Mesodermal cell (in vitro differentiated cells): ENCODE measurements at regions not wholly inside any gene's neighbourhood (a gene's known extent, or its start where the extent isn't known, plus 50 kb on each side); places are given as distances from the start of the nearest gene placed in this dataset.
"Not testable (repeated sequence)": the region's sequence is repeated elsewhere in the genome, so short reads cannot be mapped to it uniquely, and the experiment has no call there.

Experiments used
- H3K27ac ChIP-seq: 2 replicates; pipeline ENCODE4 v1.7.0; 2013; ENCODE audit warnings: mild to moderate bottlenecking, low read depth, low read length, moderate library complexity; ENCODE audit not compliant: severe bottlenecking
- H3K36me3 ChIP-seq: 2 replicates; pipeline ENCODE4 v1.7.1; 2013; ENCODE audit warnings: mild to moderate bottlenecking, low read length, moderate library complexity; ENCODE audit not compliant: control insufficient read depth, insufficient read depth
- H3K4me1 ChIP-seq: one replicate; pipeline ENCODE4 v1.7.1; 2013; ENCODE audit warnings: mild to moderate bottlenecking, low read length; ENCODE audit not compliant: insufficient read depth, control insufficient read depth, poor library complexity, severe bottlenecking
- H3K4me3 ChIP-seq: 2 replicates; pipeline ENCODE4 v1.7.0; 2013; ENCODE audit warnings: low read length, control low read depth, mild to moderate bottlenecking; ENCODE audit not compliant: insufficient read depth, poor library complexity, severe bottlenecking; ENCODE audit errors: extremely low read depth
- H3K9me3 ChIP-seq: 2 replicates; pipeline ENCODE4 v1.7.1; 2013; ENCODE audit warnings: mild to moderate bottlenecking, low read length, moderate library complexity; ENCODE audit not compliant: control insufficient read depth
- WGBS, 2 experiments: methylation state at CpG; one replicate each; pipeline ENCODE4 v1.1.5; 2013; ENCODE audit warnings: missing lambda C conversion rate in 2 of 2; ENCODE audit not compliant: insufficient coverage in 2 of 2; 5-methylcytosine and 5-hydroxymethylcytosine counted together

DNA sequence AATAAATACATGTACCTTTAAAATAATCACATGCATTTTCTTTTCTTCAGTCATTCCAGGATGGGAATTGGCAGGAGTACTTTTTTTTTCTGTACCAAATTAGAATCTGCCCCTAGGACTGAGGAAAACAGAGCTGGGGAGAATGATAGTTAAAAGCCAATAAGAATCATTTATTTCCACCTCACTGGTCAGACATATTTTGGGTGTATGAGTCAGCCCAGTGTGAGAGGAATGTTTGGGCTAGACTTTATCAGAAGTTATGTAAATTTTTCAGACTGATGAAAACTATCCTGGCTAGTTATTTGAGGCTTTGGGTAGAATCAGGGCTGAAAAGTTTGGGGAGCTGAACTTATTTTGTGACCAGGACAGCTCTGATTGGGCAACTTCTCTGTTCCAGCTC, 303.1 kb upstream of the NPSR1 start:
- H3K4me3 ChIP-seq, result no peak overlapping the region
- no peaks in the 10 kb centered on the region for H3K9me3 ChIP-seq
- peaks cover 14% of the 10 kb centered on the region for H3K4me1 ChIP-seq
- H3K27ac ChIP-seq, result no peak overlapping the region
- no peaks in the 10 kb centered on the region for H3K36me3 ChIP-seq

DNA sequence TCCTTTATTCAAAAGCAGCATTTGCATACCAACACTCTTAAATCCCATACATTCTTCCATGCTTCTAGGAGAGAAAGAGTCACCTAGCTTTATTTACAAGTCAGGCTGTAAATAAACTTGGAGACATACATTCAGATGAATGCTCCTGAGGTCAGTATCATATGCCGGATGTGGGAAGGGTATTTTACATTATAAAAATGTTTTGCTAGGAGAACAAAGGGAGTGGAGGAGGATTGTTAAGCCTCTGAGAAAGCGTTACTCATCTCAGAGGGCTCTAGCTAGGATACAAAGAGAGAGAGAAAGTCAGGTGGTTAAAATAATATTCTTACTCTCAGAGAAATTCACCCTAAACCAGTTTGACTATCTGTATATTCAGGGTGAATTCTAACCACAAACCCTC, 300.9 kb upstream of the NPSR1 start:
- no CpG with 5 or more reads among the region's 2 CpGs for whole genome bisulfite sequencing, 2 experiments
- peaks cover 14% of the 10 kb centered on the region for H3K4me1 ChIP-seq
- H3K9me3 ChIP-seq, result no peaks in the 10 kb centered on the region
- no peak overlapping the region for H3K27ac ChIP-seq
- no peak overlapping the region for H3K4me3 ChIP-seq
- H3K36me3 ChIP-seq, result no peaks in the 10 kb centered on the region

DNA sequence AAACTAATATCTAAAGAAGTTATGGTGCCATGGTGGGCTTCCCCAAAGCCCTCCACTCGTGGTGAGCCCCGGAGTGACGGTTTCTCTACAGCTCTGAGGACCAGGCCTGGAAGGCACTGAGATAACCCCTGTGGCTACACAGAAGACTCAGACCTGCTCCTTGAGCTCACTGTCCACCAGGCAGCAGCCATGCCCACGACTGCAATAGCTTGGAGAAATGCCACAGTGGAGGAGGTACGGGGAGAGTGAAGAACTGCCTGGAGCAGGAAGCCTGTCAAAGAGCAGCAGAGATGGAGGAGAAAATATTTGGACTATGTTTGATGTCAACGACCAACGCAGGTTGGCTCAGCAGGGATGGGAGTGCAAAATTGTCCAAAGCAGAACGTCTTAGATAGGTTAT, 300.1 kb upstream of the NPSR1 start:
- H3K36me3 ChIP-seq, result no peaks in the 10 kb centered on the region
- H3K9me3 ChIP-seq, result no peaks in the 10 kb centered on the region
- no peak overlapping the region for H3K27ac ChIP-seq
- WGBS, 2 experiments, result 93 to 94% methylated on average over 8 of the region's 8 CpGs
- peaks cover 14% of the 10 kb centered on the region for H3K4me1 ChIP-seq
- no peak overlapping the region for H3K4me3 ChIP-seq

DNA sequence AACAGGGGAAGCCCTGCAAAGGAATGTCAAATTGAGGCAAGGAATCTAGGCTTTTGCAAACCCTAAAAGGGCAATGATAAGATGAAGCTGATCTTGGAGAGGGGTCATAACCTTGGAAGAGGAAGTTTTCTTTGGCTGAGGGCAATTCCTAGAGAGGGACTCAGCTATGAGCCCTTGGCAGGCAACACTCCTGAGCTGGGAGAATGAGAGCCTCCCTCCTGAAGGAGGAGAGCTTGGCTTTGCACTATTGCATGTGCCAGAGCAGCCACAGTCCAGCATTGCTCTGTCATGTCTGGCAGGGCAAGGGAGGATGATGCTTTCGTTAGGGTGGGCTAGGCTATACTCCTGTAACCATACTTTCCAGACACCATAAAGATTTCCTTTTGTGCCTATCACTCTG, 299.4 kb upstream of the NPSR1 start:
- not testable (repeated sequence) for H3K4me3 ChIP-seq
- WGBS, 2 experiments, result no CpG with 5 or more reads among the region's 1 CpG

DNA sequence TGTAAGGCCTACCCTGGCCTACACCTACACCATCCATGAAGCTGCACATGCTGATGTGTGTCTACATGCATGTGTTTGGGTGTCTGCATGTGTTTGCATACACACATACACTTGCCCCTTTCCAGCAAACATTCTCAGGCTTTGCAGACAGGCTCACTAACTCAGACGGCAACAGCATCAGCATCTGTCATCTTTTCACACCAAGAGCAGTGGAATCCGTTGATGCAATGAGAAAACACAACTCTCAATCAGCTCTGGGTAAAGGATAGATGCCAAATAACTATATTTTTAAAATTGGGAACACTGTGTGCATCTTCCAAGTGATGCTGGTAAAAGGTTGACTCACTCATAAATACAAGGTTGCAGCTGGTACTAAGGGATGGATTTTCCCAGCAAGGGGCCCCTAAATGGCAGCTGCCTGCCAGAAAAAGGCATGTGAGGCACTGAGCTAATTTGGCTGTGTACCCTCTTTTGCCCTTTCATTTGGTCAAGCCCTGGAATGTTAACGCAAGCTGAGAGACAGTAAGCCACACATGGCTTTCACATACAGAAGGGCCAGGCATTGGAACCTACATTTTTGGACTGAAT, 296.3 kb upstream of the NPSR1 start:
- no peaks in the 10 kb centered on the region for H3K36me3 ChIP-seq
- H3K27ac ChIP-seq, result no peak overlapping the region
- H3K4me3 ChIP-seq, result no peak overlapping the region
- WGBS, 2 experiments, result 67 to 96% methylated on average over 1 to 3 of the region's 3 CpGs
- no peaks in the 10 kb centered on the region for H3K4me1 ChIP-seq
- no peaks in the 10 kb centered on the region for H3K9me3 ChIP-seq

More for the DNA sequence above, 299.4 kb upstream of the NPSR1 start:
- not testable (repeated sequence) for H3K27ac ChIP-seq, H3K36me3 ChIP-seq, H3K9me3 ChIP-seq
- peaks cover 14% of the 10 kb centered on the region for H3K4me1 ChIP-seq

DNA sequence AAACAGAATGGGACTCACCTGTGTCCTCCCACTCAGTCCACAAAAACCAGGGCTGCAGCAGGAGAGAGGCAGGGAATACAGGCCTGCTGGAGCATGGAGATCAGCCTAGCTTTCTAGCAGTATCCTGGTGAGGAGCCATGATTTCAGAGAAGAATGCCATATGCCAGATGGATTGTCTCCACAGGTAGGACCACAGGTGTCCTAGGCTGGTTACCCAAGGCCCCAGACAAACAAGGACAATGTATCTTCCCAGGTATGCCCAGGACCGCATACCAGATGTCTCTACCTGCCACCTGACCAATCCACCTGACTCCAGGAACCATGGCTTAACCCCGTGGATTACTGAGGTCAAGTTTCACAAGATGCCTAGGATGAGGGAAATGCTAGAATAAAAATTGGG, 295.4 kb upstream of the NPSR1 start:
- 100% methylated on average over 1 to 2 of the region's 2 CpGs for WGBS, 2 experiments
- H3K9me3 ChIP-seq, result no peaks in the 10 kb centered on the region
- H3K27ac ChIP-seq, result no peak overlapping the region
- no peaks in the 10 kb centered on the region for H3K36me3 ChIP-seq
- no peaks in the 10 kb centered on the region for H3K4me1 ChIP-seq
- H3K4me3 ChIP-seq, result no peak overlapping the region

DNA sequence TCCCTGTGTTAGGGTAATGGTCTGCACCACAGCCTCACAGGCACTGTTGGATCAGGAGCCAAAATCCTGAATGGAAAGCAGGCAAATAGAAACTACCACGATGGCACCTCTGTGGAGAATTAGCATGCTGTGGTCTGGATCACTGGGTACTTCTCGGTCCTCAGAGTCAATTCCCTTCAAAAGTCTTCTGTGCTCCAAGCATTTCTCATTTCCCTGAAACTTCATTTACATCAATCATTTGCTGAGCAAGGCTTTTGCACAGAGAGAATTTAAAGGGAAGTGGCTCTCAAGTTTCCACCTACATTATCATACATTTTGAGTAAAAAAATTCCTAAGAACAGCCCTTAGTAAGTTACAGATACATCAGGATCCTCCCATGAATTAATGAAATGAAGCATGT, 293.9 kb upstream of the NPSR1 start:
- no peak overlapping the region for H3K27ac ChIP-seq
- WGBS, 2 experiments, result 80 to 100% methylated on average over 1 of the region's 2 CpGs
- H3K4me1 ChIP-seq, result no peaks in the 10 kb centered on the region
- H3K9me3 ChIP-seq, result no peaks in the 10 kb centered on the region
- H3K4me3 ChIP-seq, result no peak overlapping the region
- H3K36me3 ChIP-seq, result no peaks in the 10 kb centered on the region

DNA sequence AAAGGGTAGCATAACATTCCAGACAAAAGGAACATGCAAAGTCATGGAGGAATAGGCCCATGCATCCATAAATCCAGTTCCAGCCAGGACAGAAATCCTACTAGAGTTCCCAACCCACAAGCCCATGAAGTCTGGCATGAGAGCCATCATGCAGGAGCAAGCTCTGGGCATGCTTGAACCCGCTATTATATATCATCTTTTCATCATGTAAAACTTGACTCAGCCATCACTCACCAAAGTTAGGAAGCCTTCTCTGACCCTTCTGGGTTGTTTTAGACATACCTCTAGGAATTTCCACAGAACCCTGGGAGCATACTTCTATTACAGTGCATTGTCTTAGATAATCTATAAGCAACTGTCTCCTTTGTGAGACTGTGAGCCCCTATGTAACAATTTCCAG, 293.0 kb upstream of the NPSR1 start:
- H3K27ac ChIP-seq, result no peak overlapping the region
- no peaks in the 10 kb centered on the region for H3K36me3 ChIP-seq
- no peaks in the 10 kb centered on the region for H3K9me3 ChIP-seq
- WGBS, 2 experiments, result 78 to 80% methylated on average over 1 of the region's 1 CpG
- H3K4me1 ChIP-seq, result no peaks in the 10 kb centered on the region
- no peak overlapping the region for H3K4me3 ChIP-seq

DNA sequence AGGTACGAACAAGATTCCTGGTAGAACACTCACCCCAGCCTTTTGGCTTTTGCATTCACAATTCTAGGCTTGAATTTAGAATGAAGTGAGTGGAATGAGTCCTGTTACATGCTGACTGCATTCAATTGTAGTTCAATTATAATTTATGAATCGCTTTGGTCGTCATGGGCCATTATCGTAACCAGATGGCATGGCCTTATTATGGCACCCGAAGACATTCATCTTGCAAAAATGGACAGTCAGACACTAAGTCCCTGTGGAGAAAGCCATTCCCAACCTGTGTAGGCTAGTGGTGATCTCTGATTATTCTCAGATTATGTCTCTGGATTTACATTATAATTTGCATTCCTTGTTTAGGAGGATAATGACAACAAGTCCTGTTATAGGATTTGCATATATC, 292.4 kb upstream of the NPSR1 start:
- H3K36me3 ChIP-seq, result no peaks in the 10 kb centered on the region
- H3K27ac ChIP-seq, result no peak overlapping the region
- no peak overlapping the region for H3K4me3 ChIP-seq
- H3K4me1 ChIP-seq, result no peaks in the 10 kb centered on the region
- no peaks in the 10 kb centered on the region for H3K9me3 ChIP-seq
- WGBS, 2 experiments, result 91 to 100% methylated on average over 4 to 5 of the region's 5 CpGs

DNA sequence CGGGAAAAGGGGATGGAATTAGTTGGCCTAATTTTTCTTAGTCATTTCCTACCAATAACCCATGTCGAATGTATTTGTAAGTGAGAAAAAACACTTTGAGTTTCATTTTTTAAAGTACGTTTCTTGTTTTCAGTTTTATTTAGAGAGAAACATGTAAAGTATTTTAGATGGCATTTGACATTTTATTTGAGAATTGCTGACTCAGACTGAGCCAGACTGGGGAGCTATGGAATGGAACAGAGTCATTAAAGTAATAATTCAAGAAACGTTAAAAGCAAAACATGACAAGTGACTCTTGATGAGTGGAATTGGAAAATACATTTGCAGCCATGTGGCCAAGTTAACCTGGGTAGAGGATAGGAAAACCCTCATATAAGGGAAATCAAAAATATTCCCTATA, 286.1 kb upstream of the NPSR1 start:
- no peak overlapping the region for H3K4me3 ChIP-seq
- 81 to 100% methylated on average over 2 of the region's 4 CpGs for WGBS, 2 experiments

DNA sequence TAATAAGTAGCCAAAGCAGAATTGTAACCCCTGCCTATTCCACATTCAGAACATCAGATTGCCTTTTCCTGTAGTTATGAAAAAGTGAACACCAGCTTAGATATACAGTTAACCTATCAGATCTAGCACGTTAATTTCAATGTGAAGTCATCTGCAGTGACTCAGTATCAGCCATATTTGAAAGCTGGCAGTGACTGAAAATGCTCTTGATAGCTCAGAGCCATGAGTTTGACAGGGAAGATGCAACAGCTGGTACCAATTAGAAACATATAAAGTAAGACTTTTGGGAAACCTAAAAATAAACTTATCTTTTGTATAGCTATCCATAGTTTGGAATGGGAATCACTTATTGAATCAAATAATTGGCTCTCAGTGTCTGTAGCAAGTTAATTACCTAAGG, 284.1 kb upstream of the NPSR1 start:
- Histone ChIP-seq H3K4me1 (no peaks in the 10 kb centered on the region), H3K4me3 (no peak overlapping the region), H3K27ac (no peak overlapping the region), H3K36me3 (no peaks in the 10 kb centered on the region), H3K9me3 (no peaks in the 10 kb centered on the region)
- 83 to 100% methylated on average over 1 of the region's 1 CpG for WGBS, 2 experiments

More for the DNA sequence above, 286.1 kb upstream of the NPSR1 start:
- Histone ChIP-seq H3K9me3 (no peaks in the 10 kb centered on the region), H3K36me3 (no peaks in the 10 kb centered on the region), H3K4me1 (no peaks in the 10 kb centered on the region), H3K27ac (no peak overlapping the region)
